ENCODE measurements at regions not wholly inside any gene's neighbourhood (a gene's known extent, or its start where the extent isn't known, plus 50 kb on each side); places are given as distances from the start of the nearest gene placed in this dataset.

- TF ChIP-seq, protein P1, sequence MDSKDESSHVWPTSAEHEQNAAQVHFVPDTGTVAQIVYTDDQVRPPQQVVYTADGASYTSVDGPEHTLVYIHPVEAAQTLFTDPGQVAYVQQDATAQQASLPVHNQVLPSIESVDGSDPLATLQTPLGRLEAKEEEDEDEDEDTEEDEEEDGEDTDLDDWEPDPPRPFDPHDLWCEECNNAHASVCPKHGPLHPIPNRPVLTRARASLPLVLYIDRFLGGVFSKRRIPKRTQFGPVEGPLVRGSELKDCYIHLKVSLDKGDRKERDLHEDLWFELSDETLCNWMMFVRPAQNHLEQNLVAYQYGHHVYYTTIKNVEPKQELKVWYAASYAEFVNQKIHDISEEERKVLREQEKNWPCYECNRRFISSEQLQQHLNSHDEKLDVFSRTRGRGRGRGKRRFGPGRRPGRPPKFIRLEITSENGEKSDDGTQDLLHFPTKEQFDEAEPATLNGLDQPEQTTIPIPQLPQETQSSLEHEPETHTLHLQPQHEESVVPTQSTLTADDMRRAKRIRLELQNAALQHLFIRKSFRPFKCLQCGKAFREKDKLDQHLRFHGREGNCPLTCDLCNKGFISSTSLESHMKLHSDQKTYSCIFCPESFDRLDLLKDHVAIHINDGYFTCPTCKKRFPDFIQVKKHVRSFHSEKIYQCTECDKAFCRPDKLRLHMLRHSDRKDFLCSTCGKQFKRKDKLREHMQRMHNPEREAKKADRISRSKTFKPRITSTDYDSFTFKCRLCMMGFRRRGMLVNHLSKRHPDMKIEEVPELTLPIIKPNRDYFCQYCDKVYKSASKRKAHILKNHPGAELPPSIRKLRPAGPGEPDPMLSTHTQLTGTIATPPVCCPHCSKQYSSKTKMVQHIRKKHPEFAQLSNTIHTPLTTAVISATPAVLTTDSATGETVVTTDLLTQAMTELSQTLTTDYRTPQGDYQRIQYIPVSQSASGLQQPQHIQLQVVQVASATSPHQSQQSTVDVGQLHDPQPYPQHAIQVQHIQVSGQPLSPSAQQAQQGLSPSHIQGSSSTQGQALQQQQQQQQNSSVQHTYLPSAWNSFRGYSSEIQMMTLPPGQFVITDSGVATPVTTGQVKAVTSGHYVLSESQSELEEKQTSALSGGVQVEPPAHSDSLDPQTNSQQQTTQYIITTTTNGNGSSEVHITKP (IDR thresholded peaks at IDR 0.05; ENCODE audit: partially characterized antibody) = no peak
- TF ChIP-seq, protein P2, sequence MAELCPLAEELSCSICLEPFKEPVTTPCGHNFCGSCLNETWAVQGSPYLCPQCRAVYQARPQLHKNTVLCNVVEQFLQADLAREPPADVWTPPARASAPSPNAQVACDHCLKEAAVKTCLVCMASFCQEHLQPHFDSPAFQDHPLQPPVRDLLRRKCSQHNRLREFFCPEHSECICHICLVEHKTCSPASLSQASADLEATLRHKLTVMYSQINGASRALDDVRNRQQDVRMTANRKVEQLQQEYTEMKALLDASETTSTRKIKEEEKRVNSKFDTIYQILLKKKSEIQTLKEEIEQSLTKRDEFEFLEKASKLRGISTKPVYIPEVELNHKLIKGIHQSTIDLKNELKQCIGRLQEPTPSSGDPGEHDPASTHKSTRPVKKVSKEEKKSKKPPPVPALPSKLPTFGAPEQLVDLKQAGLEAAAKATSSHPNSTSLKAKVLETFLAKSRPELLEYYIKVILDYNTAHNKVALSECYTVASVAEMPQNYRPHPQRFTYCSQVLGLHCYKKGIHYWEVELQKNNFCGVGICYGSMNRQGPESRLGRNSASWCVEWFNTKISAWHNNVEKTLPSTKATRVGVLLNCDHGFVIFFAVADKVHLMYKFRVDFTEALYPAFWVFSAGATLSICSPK (IDR thresholded peaks at IDR 0.05; ENCODE audit: borderline replicate concordance) = no peak
- TF ChIP-seq NKRF (IDR thresholded peaks at IDR 0.05; ENCODE audit: borderline replicate concordance) (no peak), ZNF609 (CRISPR knock-in tag; IDR thresholded peaks at IDR 0.05; ENCODE audit: borderline replicate concordance) (no peak), HMG20B (CRISPR knock-in tag; IDR thresholded peaks at IDR 0.05) (no peak), GATAD2B (IDR thresholded peaks at IDR 0.05; ENCODE audit: borderline replicate concordance) (no peak), TFAP4 (CRISPR knock-in tag; IDR thresholded peaks at IDR 0.05; ENCODE audit: borderline replicate concordance) (0 out of 2 replicates have a peak, but pooled peaks have one; percentile 23), ARID1B (IDR thresholded peaks at IDR 0.05) (peak; percentile 31; the same call in 1 of the 2 replicates), ZNF263 (CRISPR knock-in tag; IDR thresholded peaks at IDR 0.05; ENCODE audit: borderline replicate concordance) (no peak), ELF2 (CRISPR knock-in tag; IDR thresholded peaks at IDR 0.05) (no peak), SMAD4 (CRISPR knock-in tag; conservative IDR thresholded peaks at IDR 0.05) (no peak), ZNF699 (CRISPR knock-in tag; IDR thresholded peaks at IDR 0.05; ENCODE audit: insufficient replicate concordance) (no peak)
Measured at GRCh38 chr1:59193443-59194093, 103.3 kb upstream of the FGGY start (continued).
